Mucosa of descending colon (tissue), 3 donors: ENCODE measurements at regions not wholly inside any gene's neighbourhood (a gene's known extent, or its start where the extent isn't known, plus 50 kb on each side); places are given as distances from the start of the nearest gene placed in this dataset.

ENCODE experiments used
- ATAC-seq: fragments of 200-7000 bp; cut with Tn5 transposase; one replicate; pipeline ENCODE4 v1.9.1; 2020; ENCODE audit warnings: mild to moderate bottlenecking, moderate library complexity
- DNase-seq, 3 donors: peaks; one replicate each; pipeline ENCODE4 v3.0.0-alpha.2; 2020
- H3K36me3 ChIP-seq: fragments of 200-600 bp; one replicate; pipeline ENCODE4 v1.8.0; 2021; ENCODE audit warnings: low read depth, mild to moderate bottlenecking
- H3K4me1 ChIP-seq: fragments of 200-600 bp; one replicate; pipeline ENCODE4 v1.8.0; 2021; ENCODE audit warnings: low read depth, mild to moderate bottlenecking
- H3K4me3 ChIP-seq: fragments of 200-600 bp; one replicate; pipeline ENCODE4 v1.8.0; 2021; ENCODE audit warnings: mild to moderate bottlenecking
- H3K9me3 ChIP-seq: fragments of 200-600 bp; one replicate; pipeline ENCODE4 v1.8.0; 2021; ENCODE audit warnings: mild to moderate bottlenecking
- CTCF ChIP-seq: fragments of 200-600 bp; IDR thresholded peaks from one replicate; pipeline ENCODE4 v1.8.0; 2022; ENCODE audit warnings: antibody characterized with exemption, mild to moderate bottlenecking
- intact Hi-C, 2 donors: fragments of 100-400 bp; cut with DNase I in 1 of 2; cut with micrococcal nuclease in 1 of 2; formaldehyde crosslinking; loops; one replicate each; pipeline versions ENCODE4 v1.11.0 to v1.11.1; 2022; cut with DNase I, micrococcal nuclease
- donor health status: DM: no; HTN: no; CAD: no; lungs with moderate emphysema.
- donor health status: DM: no; HTN: no; CAD: no.
- donor health status: DM: no; HTN: yes; CAD: no.

- intact Hi-C loops = no loop called here
- peak in 1 of 3 donors; percentile 40 for DNase-seq
- no peaks in the 10 kb centered on the region for H3K4me1 ChIP-seq
- no peak for ATAC-seq
- no peaks in the 10 kb centered on the region for H3K9me3 ChIP-seq
- no peaks in the 10 kb centered on the region for H3K36me3 ChIP-seq
- H3K4me3 ChIP-seq = no peak overlapping the region
- no peak for TF ChIP-seq CTCF
These were observed 50.7 kb upstream of the ACSF3 start for GRCh38 chr16:89042711-89043551.

GRCh38 chr16:89043636-89044417, 49.8 kb upstream of the ACSF3 start:
- no peak for TF ChIP-seq CTCF

More at GRCh38 chr16:89043636-89044417, 49.8 kb upstream of the ACSF3 start:
- no peak for ATAC-seq
- peak in 2 of 3 donors; percentile 11 to 34 for DNase-seq
- H3K4me3 ChIP-seq = no peak overlapping the region
- no peaks in the 10 kb centered on the region for H3K4me1 ChIP-seq
- intact Hi-C loops = no loop called here
- H3K36me3 ChIP-seq = no peaks in the 10 kb centered on the region
- H3K9me3 ChIP-seq = no peaks in the 10 kb centered on the region
